ENCODE measurements at regions not wholly inside any gene's neighbourhood (a gene's known extent, or its start where the extent isn't known, plus 50 kb on each side); places are given as distances from the start of the nearest gene placed in this dataset.

DNA sequence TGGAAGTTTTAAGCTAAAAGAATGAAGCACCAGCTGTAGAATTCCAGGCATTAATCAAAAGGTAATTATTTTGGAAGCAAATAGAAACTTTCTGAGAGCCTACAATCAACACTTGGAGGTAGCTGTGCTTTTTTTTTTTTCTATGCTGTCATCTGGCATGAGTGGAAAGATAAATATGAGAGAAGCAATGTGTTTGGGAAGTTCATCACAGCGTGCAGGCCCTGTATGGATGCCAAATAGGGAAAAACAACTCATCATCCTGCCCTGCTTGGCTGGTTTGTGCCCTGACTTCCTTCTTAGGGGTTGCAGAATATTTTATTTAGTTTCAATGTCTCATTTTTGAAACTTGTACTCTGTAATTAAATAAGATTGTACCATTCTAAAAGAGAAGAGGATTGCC lies 437.4 kb downstream of the PIK3C3 start:
- TF ChIP-seq, protein P1, sequence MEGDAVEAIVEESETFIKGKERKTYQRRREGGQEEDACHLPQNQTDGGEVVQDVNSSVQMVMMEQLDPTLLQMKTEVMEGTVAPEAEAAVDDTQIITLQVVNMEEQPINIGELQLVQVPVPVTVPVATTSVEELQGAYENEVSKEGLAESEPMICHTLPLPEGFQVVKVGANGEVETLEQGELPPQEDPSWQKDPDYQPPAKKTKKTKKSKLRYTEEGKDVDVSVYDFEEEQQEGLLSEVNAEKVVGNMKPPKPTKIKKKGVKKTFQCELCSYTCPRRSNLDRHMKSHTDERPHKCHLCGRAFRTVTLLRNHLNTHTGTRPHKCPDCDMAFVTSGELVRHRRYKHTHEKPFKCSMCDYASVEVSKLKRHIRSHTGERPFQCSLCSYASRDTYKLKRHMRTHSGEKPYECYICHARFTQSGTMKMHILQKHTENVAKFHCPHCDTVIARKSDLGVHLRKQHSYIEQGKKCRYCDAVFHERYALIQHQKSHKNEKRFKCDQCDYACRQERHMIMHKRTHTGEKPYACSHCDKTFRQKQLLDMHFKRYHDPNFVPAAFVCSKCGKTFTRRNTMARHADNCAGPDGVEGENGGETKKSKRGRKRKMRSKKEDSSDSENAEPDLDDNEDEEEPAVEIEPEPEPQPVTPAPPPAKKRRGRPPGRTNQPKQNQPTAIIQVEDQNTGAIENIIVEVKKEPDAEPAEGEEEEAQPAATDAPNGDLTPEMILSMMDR (IDR thresholded peaks at IDR 0.05) = no peak
- no peak for TF ChIP-seq POLR2A (IDR thresholded peaks at IDR 0.05)

All from heart left ventricle (tissue), 13 donors.